IMR-90 (cell line): ENCODE measurements at regions not wholly inside any gene's neighbourhood (a gene's known extent, or its start where the extent isn't known, plus 50 kb on each side); places are given as distances from the start of the nearest gene placed in this dataset.

Experiments
- ATAC-seq: fragments of 200-7000 bp; cut with Tn5 transposase; 2 replicates; pipeline ENCODE4 v1.9.1; 2020; ENCODE audit warnings: low read depth, mild to moderate bottlenecking, moderate library complexity
- BruUV-seq: library from RNA; stranded (reverse); fragments of 400-500 nt; replicated peaks from 2 replicates; lab custom pipeline; 2021; lab: Mats Ljungman, UMichigan
- CTCF ChIA-PET: fragments of 300-600 bp; formaldehyde crosslinking; extraction: SDS; loops from one replicate; lab custom pipeline; 2021; ENCODE audit warnings: antibody characterized with exemption; lab: Yijun Ruan, JAX
- POLR2A ChIA-PET: fragments of 300-600 bp; sonication (Branson Sonifier 250); formaldehyde crosslinking; loops from one replicate; lab custom pipeline; 2022; ENCODE audit warnings: antibody characterized with exemption; ENCODE audit not compliant: unreplicated experiment; lab: Charles Lee
- DNase-seq: peaks from one replicate; pipeline ENCODE4 v3.0.0; 2013
- H2AFZ ChIP-seq: replicated peaks from 2 replicates; pipeline ENCODE3; 2013; ENCODE audit warnings: low read length, mild to moderate bottlenecking; ENCODE audit not compliant: poor library complexity
- H2AK5ac ChIP-seq: 2 replicates; pipeline ENCODE4 v1.6.1; 2013; ENCODE audit warnings: low read depth, low read length, inconsistent platforms
- H2AK9ac ChIP-seq: replicated peaks from 2 replicates; pipeline ENCODE3; 2013; ENCODE audit warnings: mild to moderate bottlenecking, low read depth, low read length, moderate library complexity; ENCODE audit not compliant: poor library complexity
- H2BK120ac ChIP-seq: 2 replicates; pipeline ENCODE4 v1.6.1; 2013; ENCODE audit warnings: low read depth, low read length, inconsistent platforms
- H2BK15ac ChIP-seq: 3 replicates; pipeline ENCODE4 v1.6.1; 2013; ENCODE audit warnings: low read depth, low read length, inconsistent platforms
- H2BK20ac ChIP-seq: 2 replicates; pipeline ENCODE4 v1.6.1; 2013; ENCODE audit warnings: low read depth, mild to moderate bottlenecking, inconsistent platforms, low read length, moderate library complexity
- H2BK5ac ChIP-seq: 2 replicates; pipeline ENCODE4 v1.6.1; 2013; ENCODE audit warnings: mild to moderate bottlenecking, low read depth, low read length, inconsistent platforms; ENCODE audit not compliant: poor library complexity, severe bottlenecking
- H3K14ac ChIP-seq: replicated peaks from 2 replicates; pipeline ENCODE4 v1.6.1; 2013; ENCODE audit warnings: low read depth, low read length, inconsistent platforms
- H3K18ac ChIP-seq: 2 replicates; pipeline ENCODE4 v1.6.1; 2013; ENCODE audit warnings: low read depth, low read length, control low read depth
- H3K23ac ChIP-seq: 2 replicates; pipeline ENCODE4 v1.6.1; 2013; ENCODE audit warnings: low read depth, low read length, inconsistent platforms
- H3K27ac ChIP-seq: 2 replicates; pipeline ENCODE4 v1.5.1; 2013; ENCODE audit warnings: mild to moderate bottlenecking, control low read depth, low read length; ENCODE audit not compliant: insufficient read depth
- H3K27me3 ChIP-seq: 2 replicates; pipeline ENCODE4 v1.6.1; 2013; ENCODE audit warnings: low read length; ENCODE audit not compliant: control insufficient read depth, insufficient read depth
- H3K36me3 ChIP-seq: 2 replicates; pipeline ENCODE4 v1.6.1; 2013; ENCODE audit warnings: low read length, mixed read lengths; ENCODE audit not compliant: control insufficient read depth, insufficient read depth
- H3K4ac ChIP-seq: 2 replicates; pipeline ENCODE4 v1.6.1; 2013; ENCODE audit warnings: low read depth, low read length, inconsistent platforms
- H3K4me1 ChIP-seq: 2 replicates; pipeline ENCODE4 v1.6.1; 2013; ENCODE audit warnings: low read length, mixed read lengths; ENCODE audit not compliant: control insufficient read depth, insufficient read depth
- H3K4me2 ChIP-seq: 2 replicates; pipeline ENCODE4 v1.6.1; 2013; ENCODE audit warnings: low read depth, mild to moderate bottlenecking, control low read depth, low read length, moderate library complexity
- H3K4me3 ChIP-seq: 2 replicates; pipeline ENCODE4 v1.5.1; 2013; ENCODE audit warnings: low read depth, mild to moderate bottlenecking, control low read depth, low read length, moderate library complexity; ENCODE audit not compliant: insufficient read depth
- H3K56ac ChIP-seq: 2 replicates; pipeline ENCODE4 v1.6.1; 2013; ENCODE audit warnings: low read length, inconsistent platforms; ENCODE audit not compliant: insufficient read depth; ENCODE audit errors: extremely low read depth
- H3K79me1 ChIP-seq, 2 experiments: 2 replicates each; pipeline ENCODE4 v1.6.1; 2013; ENCODE audit warnings: low read length in 2 of 2, inconsistent platforms in 1 of 2, low read depth in 1 of 2
- H3K9ac ChIP-seq: 2 replicates; pipeline ENCODE4 v1.6.1; 2013; ENCODE audit warnings: low read depth, low read length, control low read depth
- H3K9me1 ChIP-seq: 2 replicates; pipeline ENCODE4 v1.6.1; 2013; ENCODE audit warnings: low read length, inconsistent platforms; ENCODE audit not compliant: insufficient read depth
- H3K9me3 ChIP-seq: 2 replicates; pipeline ENCODE4 v1.6.1; 2013; ENCODE audit warnings: low read length; ENCODE audit not compliant: control insufficient read depth, insufficient read depth
- H4K20me1 ChIP-seq: 2 replicates; pipeline ENCODE4 v1.6.1; 2013; ENCODE audit warnings: low read length, inconsistent platforms; ENCODE audit not compliant: insufficient read depth
- H4K5ac ChIP-seq: 2 replicates; pipeline ENCODE4 v1.6.1; 2013; ENCODE audit warnings: mild to moderate bottlenecking, low read depth, low read length, control low read depth
- H4K8ac ChIP-seq, 2 experiments: 2 replicates each; pipeline ENCODE4 v1.6.1; 2013; ENCODE audit warnings: low read depth in 2 of 2, low read length in 2 of 2, control low read depth in 1 of 2, inconsistent platforms in 1 of 2
- H4K91ac ChIP-seq: 2 replicates; pipeline ENCODE4 v1.6.1; 2013; ENCODE audit warnings: low read depth, low read length, inconsistent platforms; ENCODE audit not compliant: insufficient read depth
- BHLHE40 ChIP-seq: fragments of 150-350 bp; IDR thresholded peaks from 2 replicates; pipeline ENCODE4 v1.6.1; 2016; ENCODE audit warnings: mild to moderate bottlenecking, low read depth, low read length
- CEBPB ChIP-seq: IDR thresholded peaks from 2 replicates; pipeline ENCODE4 v1.6.1; 2012; ENCODE audit warnings: low read depth, low read length, improper control_type of control experiment
- ELK1 ChIP-seq: fragments of 150-350 bp; IDR thresholded peaks from 2 replicates; pipeline ENCODE4 v1.6.1; 2016; ENCODE audit warnings: low read depth, mild to moderate bottlenecking, low read length, moderate library complexity, borderline replicate concordance
- MAZ ChIP-seq: IDR thresholded peaks from 2 replicates; pipeline ENCODE4 v1.6.1; 2012; ENCODE audit warnings: low read depth, mild to moderate bottlenecking, low read length, improper control_type of control experiment, moderate library complexity, borderline replicate concordance
- NFE2L2 ChIP-seq: fragments of 150-350 bp; IDR thresholded peaks from 2 replicates; pipeline ENCODE4 v1.6.1; 2016; ENCODE audit warnings: low read depth, mild to moderate bottlenecking, low read length
- RAD21 ChIP-seq: IDR thresholded peaks from 2 replicates; pipeline ENCODE4 v1.6.1; 2012; ENCODE audit warnings: low read length, improper control_type of control experiment
- SMC3 ChIP-seq: fragments of 150-350 bp; IDR thresholded peaks from 2 replicates; pipeline ENCODE4 v1.6.1; 2016; ENCODE audit warnings: low read depth, mild to moderate bottlenecking, antibody characterized with exemption, low read length, moderate library complexity
- USF2 ChIP-seq: fragments of 150-350 bp; IDR thresholded peaks from 2 replicates; pipeline ENCODE4 v1.6.1; 2017; ENCODE audit warnings: mild to moderate bottlenecking, antibody characterized with exemption, low read length, low read depth
- WGBS, 2 experiments: methylation state at CpG; one replicate each; pipeline versions ENCODE4 v1.1.5 to v1.1.7; 2013; ENCODE audit warnings: missing lambda C conversion rate in 2 of 2; ENCODE audit not compliant: insufficient read length in 1 of 2; ENCODE audit errors: extremely low coverage in 2 of 2; 5-methylcytosine and 5-hydroxymethylcytosine counted together
- dilution Hi-C: fragments of 300-500 bp; cut with HindIII; formaldehyde crosslinking; loops from one replicate; pipeline ENCODE4 v1.14.3; 2018; ENCODE audit warnings: low sequenced_read_pairs; ENCODE audit not compliant: unreplicated experiment
- in situ Hi-C: fragments of 300-500 bp; cut with MboI; formaldehyde crosslinking; loops from 3 replicates; pipeline ENCODE4 v1.14.3; 2019; ENCODE audit warnings: low sequenced_read_pairs, inconsistent platforms, mixed read lengths
- intact Hi-C: fragments of 100-400 bp; cut with micrococcal nuclease; formaldehyde crosslinking; loops from 2 replicates; pipeline ENCODE4 v1.10.0; 2022

- no peak overlapping the region for H4K8ac ChIP-seq
- CTCF ChIA-PET, result no interaction called here
- no peak overlapping the region for H2BK120ac ChIP-seq
Measured at GRCh38 chr13:69648340-69649062, 459.1 kb upstream of the ATXN8OS start.

More at GRCh38 chr13:69648340-69649062, 459.1 kb upstream of the ATXN8OS start:
- Histone ChIP-seq H3K4ac (no peak overlapping the region), H3K4me3 (no peak overlapping the region), H3K18ac (no peak overlapping the region), H2BK5ac (no peak overlapping the region), H2BK20ac (no peak overlapping the region), H2BK15ac (no peak overlapping the region), H3K23ac (no peak overlapping the region), H2AFZ (no peak overlapping the region), H3K4me2 (no peak overlapping the region), H3K36me3 (no peaks in the 10 kb centered on the region), H3K9ac (no peak overlapping the region), H2AK9ac (no peak overlapping the region), H3K27ac (no peak overlapping the region), H4K5ac (no peak overlapping the region), H4K91ac (no peak overlapping the region), H3K56ac (no peak overlapping the region), H3K14ac (no peak overlapping the region), H4K20me1 (no peaks in the 10 kb centered on the region), H3K4me1 (no peaks in the 10 kb centered on the region), H3K79me1 (no peaks in the 10 kb centered on the region), H3K9me3 (peaks cover 10% of the 10 kb centered on the region), H2AK5ac (no peak overlapping the region), H3K9me1 (no peaks in the 10 kb centered on the region), H3K27me3 (no peaks in the 10 kb centered on the region)
- intact Hi-C loops, result no loop called here
- in situ Hi-C loops, result no loop called here
- DNase-seq (no peak), ATAC-seq (no peak)
- whole genome bisulfite sequencing, 2 experiments, result no CpG with 5 or more reads among the region's 3 CpGs
- no TSS peak for BruUV-seq
- TF ChIP-seq RAD21 (no peak), MAZ (no peak), USF2 (no peak), CEBPB (no peak), BHLHE40 (no peak), SMC3 (no peak), NFE2L2 (no peak), ELK1 (no peak)
- POLR2A ChIA-PET, result no interaction called here
- dilution Hi-C loops, result no loop called here
